ENCODE measurements at regions not wholly inside any gene's neighbourhood (a gene's known extent, or its start where the extent isn't known, plus 50 kb on each side); places are given as distances from the start of the nearest gene placed in this dataset.
"Not testable (repeated sequence)": the region's sequence is repeated elsewhere in the genome, so short reads cannot be mapped to it uniquely, and the experiment has no call there.

DNA sequence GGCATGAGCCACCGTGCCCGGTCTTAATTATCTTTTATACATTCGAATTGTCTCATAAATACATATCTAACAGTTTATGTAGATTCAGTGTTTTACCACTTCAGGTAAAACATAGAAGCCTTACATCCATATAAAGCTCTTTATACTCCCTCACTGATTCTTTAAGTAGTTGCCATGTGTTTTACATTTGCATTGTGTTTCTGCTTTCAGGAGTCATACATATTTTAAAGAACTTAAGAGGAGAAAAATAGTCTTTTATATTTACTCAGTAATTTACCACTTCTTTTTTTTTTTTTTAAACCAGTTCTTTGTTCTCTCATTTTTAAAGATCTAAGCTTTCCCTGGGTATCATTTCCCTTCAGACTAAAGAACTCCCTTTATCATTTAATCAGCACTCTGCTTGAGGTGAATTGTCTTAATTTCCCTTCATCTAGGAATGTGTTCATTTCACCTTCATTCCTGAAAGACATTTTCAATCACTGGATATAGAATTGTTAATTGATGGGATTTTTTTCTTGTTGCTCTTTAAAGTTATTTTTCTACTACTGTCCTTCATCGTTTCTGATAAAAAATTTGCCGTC, 127.1 kb upstream of the XIST start:
- DNase-seq (no peak), ATAC-seq (no peak)
- intact Hi-C loops (cut with micrococcal nuclease): no loop called here

DNA sequence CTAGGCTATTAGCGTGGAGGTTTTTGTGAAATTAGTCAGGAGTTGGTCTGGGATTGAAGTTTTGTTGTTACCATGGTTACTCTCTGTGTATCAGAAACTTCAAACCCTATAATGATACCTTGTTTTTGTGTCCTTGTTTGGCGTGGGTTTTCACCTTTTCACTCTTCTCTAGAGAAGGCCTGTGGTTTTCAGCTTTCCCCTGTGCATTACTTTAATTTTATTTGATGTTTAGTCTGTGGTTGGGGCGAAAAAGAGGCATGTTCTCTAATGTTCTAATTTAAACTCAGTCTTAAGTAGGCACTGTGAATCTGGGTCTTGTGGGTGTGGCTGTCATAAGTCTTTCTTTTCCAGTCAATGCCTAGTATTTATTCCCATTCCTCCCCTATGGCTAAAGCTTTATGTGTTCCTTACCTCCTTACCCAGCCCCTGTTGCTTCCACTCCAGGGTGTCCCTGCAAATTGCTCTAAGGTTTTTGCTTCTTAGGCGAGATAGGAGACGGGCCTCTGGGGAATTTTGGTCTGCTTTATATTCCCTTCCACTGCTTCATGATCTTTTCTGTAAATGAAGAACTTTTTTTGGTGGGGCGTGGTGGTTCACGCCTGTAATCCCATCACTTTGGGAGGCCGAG, 125.1 kb upstream of the XIST start:
- no peak for ATAC-seq
- intact Hi-C loops (cut with micrococcal nuclease): no loop called here

DNA sequence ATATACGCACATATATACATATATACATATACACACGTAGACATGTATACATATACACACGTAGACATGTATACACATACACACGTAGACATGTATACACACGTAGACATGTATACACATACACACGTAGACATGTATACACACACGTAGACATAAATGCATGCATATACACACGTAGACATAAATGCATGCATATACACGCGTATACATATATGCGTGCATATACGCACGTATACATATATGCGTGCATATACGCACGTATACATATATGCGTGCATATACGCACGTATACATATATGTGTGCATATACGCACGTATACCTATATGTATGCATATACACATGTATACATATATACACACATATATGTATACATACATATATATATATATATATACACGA, 114.9 kb upstream of the XIST start:
- intact Hi-C loops (cut with micrococcal nuclease); DNase-seq; ATAC-seq: not testable (repeated sequence)

More for the DNA sequence above, 125.1 kb upstream of the XIST start:
- no peak for DNase-seq

DNA sequence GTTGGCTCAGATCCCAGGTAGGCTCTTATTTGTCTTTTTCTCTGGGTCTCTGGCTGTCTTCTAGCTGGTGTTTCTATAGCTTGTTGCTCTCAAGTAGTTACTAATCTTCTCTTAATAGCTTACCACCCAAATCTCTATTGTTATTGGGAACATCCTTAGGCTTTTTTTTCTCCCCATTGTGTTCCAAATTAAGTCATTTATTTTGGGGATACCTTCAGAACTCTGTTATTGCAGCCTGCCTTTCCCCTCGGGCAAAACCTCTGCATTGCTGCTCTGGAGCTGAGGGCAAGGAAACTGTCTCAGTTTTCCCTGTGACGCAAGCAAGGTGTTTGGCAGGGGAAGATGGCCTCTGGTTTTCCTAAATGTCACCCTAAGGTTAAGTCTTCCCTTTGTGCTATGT, 113.3 kb upstream of the XIST start:
- no peak for DNase-seq
- intact Hi-C loops (cut with micrococcal nuclease): no loop called here
- no peak for ATAC-seq

DNA sequence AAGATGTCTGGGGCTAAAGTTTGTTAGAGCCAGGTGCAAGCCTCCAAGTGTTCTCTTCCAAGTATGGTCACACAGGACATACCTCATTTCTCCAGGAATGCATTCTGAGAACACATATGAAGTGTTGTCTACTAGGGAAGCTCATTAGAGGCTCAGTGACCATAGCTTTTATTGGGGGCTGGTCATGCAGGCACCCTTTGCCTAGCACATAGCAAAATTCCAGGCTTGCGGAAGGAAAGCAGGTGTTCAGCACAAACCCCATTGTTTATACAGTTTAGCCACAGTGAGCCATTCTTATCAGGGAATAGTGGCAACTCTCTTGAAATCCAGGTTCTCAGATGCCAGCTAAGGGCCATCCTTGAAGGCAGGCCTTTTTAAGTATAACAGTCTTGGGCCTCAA, 112.1 kb upstream of the XIST start:
- ATAC-seq: no peak
- no peak for DNase-seq
- intact Hi-C loops (cut with micrococcal nuclease): no loop called here

DNA sequence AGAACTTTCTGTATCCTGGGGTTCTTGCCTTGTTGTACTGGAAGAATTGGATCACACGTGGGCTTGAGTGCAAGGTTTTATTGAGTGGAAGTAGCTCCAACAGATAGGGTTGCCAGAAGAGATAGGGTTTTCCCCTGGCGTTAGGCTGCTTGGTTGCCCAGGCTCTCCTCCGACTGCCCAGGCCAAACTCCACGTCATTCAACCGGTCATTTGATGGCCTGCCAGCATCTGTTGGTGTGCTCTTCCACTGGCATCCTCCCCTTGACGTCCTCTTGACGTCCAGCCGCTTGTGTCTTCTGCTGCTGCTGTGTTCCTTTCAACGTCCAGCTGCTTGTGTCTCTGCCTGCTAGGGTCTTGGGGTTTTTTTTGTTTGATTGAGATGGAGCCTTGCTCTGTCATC, 111.2 kb upstream of the XIST start:
- intact Hi-C loops (cut with micrococcal nuclease): no loop called here
- ATAC-seq (peak; percentile 95), DNase-seq (peak; percentile 45)

DNA sequence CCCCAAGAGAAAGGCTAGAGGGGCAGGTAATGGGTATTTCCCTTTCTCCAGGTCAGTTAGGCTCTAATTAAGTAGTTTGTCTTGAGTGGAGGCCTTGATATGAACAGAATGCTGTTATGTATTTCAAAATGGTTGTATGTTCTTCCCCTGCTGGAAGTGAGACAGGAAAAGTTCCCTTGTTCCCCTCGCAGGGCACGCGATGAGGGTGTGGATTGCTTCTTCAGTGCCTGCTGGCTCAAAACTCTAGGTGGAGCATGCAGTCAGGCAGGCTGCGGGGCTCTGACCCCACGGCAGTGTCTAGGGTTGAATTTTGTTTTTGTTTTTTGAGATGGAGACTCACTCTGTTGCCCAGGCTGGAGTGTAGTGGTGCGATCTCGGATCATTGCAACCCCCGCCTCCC, 110.4 kb upstream of the XIST start:
- intact Hi-C loops (cut with micrococcal nuclease): no loop called here
- ATAC-seq (no peak), DNase-seq (no peak)

DNA sequence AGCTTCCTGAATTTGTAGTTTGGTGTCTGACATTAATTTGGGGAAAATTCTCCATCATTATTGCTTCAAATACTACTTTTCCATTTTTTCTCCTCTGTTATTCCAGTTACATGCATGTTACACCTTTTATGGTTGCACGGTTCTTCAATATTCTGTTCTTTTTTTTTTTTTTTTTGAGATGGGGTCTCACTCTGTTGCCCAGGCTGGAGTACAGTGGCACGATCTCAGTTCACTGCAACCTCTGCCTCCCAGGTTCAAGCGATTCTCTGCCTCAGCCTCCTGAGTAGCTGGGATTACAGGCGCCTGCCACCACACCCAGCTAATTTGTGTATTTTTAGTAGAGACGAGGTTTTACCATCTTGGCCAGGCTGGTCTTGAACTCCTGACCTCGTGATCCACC, 109.4 kb upstream of the XIST start:
- DNase-seq; ATAC-seq; intact Hi-C loops (cut with micrococcal nuclease): not testable (repeated sequence)

DNA sequence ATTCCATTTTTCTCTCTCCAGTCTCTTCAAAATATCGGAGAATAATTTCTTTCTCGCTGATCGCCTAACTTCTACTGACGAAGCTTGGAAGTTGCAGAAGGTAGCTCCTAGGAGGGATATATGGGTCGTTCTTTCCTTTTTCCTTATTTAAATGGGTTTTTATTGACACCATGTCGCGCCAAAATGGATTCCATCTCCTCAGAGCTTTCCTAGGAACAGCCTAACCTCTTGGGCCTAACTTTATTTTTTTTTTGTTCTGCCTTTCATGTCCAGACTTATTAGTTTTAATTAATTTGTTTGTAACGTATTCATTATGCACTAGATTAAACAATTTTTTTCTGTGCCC, 92.0 kb upstream of the XIST start:
- intact Hi-C loops (cut with micrococcal nuclease): no loop called here
- ATAC-seq: peak; percentile 33
- no peak for DNase-seq

DNA sequence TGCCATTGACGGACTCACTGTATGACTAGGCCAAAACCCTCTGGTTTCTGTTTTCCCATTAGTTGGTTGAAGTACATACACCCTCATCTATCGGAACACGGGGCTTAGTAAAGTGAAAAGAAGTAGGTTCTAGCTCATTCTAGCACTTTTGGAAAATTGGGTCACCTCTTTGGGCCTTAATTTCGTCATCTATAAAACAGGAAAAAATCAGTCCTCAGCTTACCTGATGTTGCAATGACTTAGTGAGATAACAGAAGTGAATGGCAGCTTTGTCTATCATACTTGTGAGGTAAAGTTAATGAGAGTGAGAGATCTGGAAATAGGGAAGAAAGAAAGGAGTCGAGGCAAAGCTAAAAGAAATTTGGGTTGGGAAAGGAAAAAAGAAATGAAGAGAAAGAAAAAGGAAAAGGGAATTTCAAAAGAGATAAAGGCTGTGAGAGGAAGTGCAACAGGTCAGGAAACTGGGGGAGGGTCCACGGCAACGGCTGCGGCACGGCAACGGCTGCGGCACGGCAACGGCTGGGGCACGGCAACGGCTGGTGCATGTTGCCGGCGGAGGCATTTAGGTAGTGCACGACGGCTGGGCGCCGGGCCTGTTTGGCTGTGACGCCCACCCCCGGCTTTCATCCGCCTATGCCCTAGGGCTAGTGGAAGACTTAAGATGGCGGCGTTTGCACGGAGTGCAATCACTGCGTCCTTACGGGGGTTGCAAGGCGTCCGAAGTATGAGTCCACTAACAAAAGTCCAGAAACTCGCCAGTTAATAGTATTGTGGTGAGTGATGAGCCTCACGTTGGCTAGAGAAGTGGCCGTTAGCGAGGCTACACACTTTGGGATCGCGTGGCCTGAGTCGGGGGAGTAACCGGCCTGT, 91.4 kb upstream of the XIST start:
- DNase-seq (peak; percentile 88), ATAC-seq (peak; percentile 100)
- intact Hi-C loops (cut with micrococcal nuclease): no loop called here

DNA sequence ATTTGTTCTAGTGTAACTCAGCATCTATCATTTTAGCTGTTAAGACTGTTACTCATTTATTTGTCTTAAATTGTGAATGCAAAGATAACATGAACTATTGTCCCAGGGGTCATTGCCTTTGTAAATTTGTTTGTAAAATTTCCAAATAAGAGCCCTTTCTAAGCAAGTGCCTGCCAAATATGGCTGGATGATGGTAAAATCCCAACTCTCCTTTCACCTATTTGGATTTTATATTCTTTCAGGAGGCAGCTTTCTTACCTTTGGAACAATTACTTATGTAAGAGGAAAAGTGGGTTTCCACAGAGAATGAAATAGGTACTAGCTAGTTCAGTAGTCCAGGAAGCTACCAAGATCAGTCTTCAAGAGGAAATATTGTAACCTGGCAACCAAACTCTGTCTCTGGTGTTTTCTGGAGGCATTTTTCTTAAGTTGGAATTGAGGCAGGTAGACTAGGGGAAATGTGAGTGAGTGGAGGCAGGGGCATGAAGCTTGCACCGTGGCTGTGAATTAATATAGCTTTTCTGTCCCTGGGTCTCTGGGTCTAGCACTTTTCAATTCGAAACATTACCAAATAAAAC, 88.5 kb upstream of the XIST start:
- ATAC-seq (no peak), DNase-seq (no peak)
- intact Hi-C loops (cut with micrococcal nuclease): no loop called here

DNA sequence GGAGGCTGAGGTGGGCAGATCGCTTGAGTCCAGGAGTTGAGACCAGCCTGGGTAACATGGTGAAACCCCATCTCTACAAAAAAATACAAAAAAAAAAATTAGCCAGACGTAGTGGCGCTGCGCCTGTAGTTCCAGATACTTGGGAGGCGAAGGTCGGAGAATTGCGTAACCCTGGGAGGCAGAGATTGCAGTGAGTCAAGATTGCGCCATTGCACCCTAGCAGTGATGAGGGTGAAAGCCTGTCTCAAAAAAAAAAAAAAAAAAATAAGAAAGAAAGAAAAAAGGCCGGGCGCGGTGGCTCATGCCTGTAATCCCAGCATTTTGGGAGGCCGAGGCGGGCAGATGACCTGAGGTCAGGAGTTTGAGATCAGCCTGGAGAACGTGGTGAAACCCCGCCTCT, 85.3 kb upstream of the XIST start:
- intact Hi-C loops (cut with micrococcal nuclease); ATAC-seq; DNase-seq: not testable (repeated sequence)

DNA sequence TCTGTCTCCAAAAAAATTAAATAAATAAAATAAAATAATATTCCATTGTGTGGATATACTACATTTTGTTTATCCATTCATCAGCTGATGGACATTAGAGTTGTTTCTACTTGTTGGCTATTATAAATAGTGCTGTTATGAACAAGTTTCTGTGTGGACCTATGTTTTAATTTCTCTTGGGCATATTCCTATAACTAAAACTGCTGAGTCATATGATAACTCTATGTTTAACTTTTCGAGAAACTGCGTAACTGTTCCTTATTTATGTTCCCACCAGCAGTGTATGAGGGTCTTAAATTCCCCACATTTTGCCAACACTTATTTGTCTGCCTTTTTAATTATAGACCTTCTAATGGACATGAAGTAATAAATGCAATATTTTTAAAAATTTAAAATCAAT, 80.0 kb upstream of the XIST start:
- no peak for DNase-seq
- intact Hi-C loops (cut with micrococcal nuclease): no loop called here
- no peak for ATAC-seq

DNA sequence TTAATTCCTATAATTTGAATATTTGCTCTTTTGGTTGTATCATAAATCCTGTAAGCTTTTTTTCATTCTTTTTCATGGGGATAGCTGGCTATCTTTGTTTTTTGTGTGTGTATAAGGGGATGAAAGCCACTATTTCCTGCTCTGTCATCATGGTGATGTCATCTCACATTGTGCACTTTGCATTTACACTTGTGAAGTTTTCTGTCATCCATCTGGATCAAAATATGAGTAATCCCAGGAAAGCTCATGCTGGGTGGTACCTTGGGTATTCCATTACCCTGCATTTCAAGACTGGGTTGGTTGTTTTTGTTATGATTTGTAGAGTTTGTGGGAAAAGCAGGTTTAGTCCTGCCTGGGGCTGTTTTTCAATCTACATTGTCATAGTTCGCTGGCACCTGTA, 77.8 kb upstream of the XIST start:
- ATAC-seq (no peak), DNase-seq (no peak)
- intact Hi-C loops (cut with micrococcal nuclease): no loop called here

DNA sequence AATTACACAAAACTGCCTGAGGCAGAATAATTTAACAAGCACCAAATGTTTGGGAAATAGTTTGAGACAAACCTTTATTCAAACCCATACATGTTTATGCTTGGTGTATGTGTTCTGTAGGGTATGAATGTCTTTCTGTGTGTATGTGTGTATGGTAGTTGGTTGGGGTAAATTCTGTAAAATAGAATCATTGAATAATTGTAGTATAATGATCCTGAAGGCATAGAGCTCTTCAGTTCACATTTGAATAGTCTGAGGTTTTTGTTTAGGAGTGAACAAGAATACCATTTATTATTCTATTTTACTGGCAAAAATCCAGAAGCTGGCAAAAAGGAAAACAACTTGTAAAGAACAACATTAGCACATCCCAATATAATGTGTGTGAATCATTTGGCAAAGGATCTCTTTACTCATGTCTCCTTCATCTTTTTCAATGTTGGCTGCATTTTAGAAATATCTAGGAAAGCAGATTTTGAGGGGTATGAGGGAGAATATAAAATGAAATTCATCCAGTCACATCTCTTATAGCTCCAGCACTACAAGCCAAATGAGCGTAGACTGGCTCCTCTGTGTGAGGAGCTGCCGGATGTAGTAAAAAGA, 70.4 kb upstream of the XIST start:
- no peak for DNase-seq
- intact Hi-C loops (cut with micrococcal nuclease): no loop called here
- no peak for ATAC-seq

DNA sequence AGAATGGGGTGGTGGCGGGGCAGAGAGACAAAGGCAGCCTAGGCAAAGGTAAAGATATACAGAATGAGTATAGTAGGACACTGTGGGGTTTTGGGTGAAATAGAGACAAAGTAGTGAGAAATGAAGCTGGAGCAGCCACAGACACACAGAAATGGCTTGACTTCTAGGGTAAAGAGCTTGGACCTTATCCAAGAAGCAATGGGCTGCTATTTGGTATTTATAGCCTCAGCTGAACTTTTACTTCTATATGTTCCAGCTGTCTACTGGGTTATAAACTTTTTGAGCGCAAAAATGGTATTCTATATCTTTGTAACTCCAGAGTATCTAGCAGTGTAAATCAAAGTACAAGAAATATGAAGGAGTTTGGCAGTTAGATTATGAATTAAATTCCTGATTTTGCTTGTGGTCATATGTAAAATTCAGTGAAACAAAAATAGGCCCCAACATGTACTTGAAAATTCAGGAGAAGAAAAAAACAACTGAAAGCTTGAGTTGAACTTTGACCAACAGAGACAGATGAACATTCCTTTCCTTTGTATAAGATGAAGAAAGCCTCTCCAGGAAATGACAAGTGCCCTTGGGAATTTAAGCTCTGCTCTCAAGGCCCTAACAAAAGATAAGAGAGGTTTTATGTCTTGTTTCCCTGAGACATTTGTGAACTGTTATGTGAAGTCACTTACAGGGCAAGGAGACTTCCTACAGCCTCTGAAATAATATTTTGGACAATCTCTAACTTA, 64.6 kb upstream of the XIST start:
- ATAC-seq (no peak), DNase-seq (no peak)
- intact Hi-C loops (cut with micrococcal nuclease): no loop called here

DNA sequence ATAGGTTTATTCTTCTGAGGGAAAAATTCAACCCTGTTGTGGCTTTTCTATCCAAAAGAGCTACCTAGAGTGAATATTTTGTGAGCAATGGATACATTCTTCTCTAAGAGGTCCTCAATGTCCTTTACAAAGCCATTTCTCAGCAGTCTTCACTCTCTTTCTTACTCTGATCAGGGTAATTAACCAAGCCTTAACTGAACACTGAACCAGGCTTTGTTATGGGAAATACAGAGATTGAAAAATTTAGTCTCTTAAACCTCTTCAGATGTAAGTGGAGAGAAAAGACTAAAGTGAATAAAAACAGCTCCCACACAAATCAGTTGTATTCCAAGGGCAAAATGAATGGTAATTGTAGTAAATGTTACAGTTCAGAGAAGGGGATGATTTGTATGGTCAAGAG, 64.0 kb upstream of the XIST start:
- no peak for DNase-seq
- intact Hi-C loops (cut with micrococcal nuclease): no loop called here
- no peak for ATAC-seq

DNA sequence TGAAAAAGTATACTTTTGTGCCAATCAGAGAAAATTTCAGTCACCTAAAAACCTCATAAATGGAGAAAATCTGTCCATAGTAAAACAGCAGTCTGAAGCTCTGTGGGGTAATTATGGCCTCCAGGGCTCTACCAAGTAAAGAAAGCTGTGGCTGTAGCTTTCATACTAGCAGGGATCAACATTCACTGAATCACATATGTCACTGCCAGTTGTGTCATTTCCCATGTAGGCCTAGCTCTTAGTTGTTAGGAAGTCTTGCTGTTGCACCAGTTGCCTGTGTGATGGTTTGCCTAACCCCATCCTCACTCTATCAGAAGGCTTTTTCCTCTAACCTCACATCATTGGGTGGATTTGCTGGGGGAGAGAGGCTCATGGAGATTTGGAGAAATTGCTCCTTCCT, 62.3 kb upstream of the XIST start:
- DNase-seq; intact Hi-C loops (cut with micrococcal nuclease); ATAC-seq: not testable (repeated sequence)

DNA sequence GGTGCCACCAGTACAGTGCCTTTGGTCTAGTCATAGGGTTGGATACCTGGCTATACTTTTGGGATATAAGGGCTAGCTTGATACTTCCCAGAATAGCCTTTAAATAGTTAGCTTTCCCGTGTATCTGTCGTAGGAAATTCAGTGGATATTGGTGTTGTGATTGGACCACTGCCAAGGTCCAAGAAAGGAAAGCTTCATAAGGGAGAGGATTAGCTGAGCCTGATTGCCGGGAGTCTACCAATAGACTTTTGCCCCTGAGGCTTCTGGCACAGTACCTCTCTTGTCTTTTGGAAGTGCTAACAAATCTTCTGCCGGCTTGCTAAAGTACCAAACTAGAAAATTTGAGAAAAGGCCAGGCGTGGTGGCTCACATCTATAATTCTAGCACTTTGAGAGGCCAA, 61.1 kb upstream of the XIST start:
- intact Hi-C loops (cut with micrococcal nuclease): no loop called here
- DNase-seq (no peak), ATAC-seq (no peak)

All from left ventricle myocardium superior (tissue), 1 donor.